ENCODE measurements at regions not wholly inside any gene's neighbourhood (a gene's known extent, or its start where the extent isn't known, plus 50 kb on each side); places are given as distances from the start of the nearest gene placed in this dataset.

- no peak overlapping the region for H3K4me3 Mint-ChIP-seq (ENCODE audit: unreplicated experiment)
- H3K36me3 Mint-ChIP-seq (ENCODE audit: low read depth): no peaks in the 10 kb centered on the region
- DNase-seq (ENCODE audit: low spot score): no peak
- no peaks in the 10 kb centered on the region for H3K4me1 Mint-ChIP-seq (ENCODE audit: low read depth)
- H3K27ac Mint-ChIP-seq (ENCODE audit: unreplicated experiment): no peak overlapping the region
- no peak for TF ChIP-seq CTCF (IDR thresholded peaks at IDR 0.05)
- H3K9me3 Mint-ChIP-seq (ENCODE audit: low read depth): no peaks in the 10 kb centered on the region
- H3K27me3 Mint-ChIP-seq (ENCODE audit: low read depth): peaks cover 5% of the 10 kb centered on the region
Measured at GRCh38 chr3:102687851-102688555, 253.2 kb downstream of the ZPLD1 start.

- H3K4me3 Mint-ChIP-seq (ENCODE audit: unreplicated experiment): no peak overlapping the region
- H3K36me3 Mint-ChIP-seq (ENCODE audit: low read depth): no peaks in the 10 kb centered on the region
Measured at GRCh38 chr3:102688556-102688930, 253.7 kb downstream of the ZPLD1 start.

GRCh38 chr3:102691507-102691906, 256.7 kb downstream of the ZPLD1 start:
- DNase-seq (ENCODE audit: low spot score): no peak

More at GRCh38 chr3:102688556-102688930, 253.7 kb downstream of the ZPLD1 start:
- H3K9me3 Mint-ChIP-seq (ENCODE audit: low read depth): no peaks in the 10 kb centered on the region
- no peak for TF ChIP-seq CTCF (IDR thresholded peaks at IDR 0.05)
- no peak overlapping the region for H3K27ac Mint-ChIP-seq (ENCODE audit: unreplicated experiment)
- no peaks in the 10 kb centered on the region for H3K4me1 Mint-ChIP-seq (ENCODE audit: low read depth)
- no peak for DNase-seq (ENCODE audit: low spot score)
- peaks cover 6% of the 10 kb centered on the region for H3K27me3 Mint-ChIP-seq (ENCODE audit: low read depth)

DNA sequence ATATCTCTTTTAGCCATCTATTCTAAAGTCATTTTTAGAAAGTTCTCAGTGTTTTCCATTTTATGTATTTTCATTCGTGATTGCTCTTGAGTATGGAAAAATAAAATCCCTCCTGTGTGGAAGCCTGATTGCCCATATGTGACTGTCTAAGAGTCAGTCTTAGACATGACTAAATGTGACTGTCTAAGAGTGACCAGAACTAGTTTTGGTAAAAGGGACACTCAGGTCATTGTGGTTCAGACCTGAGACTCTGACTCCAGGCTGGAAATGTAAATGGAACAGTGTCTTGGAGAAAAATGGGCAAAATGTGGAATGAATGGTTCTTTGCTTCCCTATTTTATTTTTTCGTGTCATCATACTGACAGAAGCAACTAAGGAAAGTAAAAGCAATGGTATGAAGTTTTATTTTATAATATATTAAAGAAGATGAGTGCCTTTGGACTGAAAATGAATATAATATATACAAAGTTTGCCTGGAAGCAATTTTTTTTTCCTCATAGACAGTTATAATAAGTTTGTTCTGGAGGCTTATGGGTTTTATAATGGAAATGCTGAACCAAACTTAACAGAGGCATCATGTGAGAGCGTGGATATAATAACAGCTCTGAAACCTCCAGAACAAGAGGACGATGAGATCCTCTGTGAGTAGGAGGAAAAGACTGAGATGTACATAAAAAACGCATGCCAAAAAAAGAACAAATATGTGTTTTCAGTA, 264.4 kb downstream of the ZPLD1 start:
- H3K36me3 Mint-ChIP-seq (ENCODE audit: low read depth): no peaks in the 10 kb centered on the region
- H3K4me1 Mint-ChIP-seq (ENCODE audit: low read depth): no peaks in the 10 kb centered on the region
- no peak for TF ChIP-seq CTCF (IDR thresholded peaks at IDR 0.05)
- no peak overlapping the region for H3K4me3 Mint-ChIP-seq (ENCODE audit: unreplicated experiment)
- peaks cover 8% of the 10 kb centered on the region for H3K27me3 Mint-ChIP-seq (ENCODE audit: low read depth)
- no peaks in the 10 kb centered on the region for H3K9me3 Mint-ChIP-seq (ENCODE audit: low read depth)
- no peak for DNase-seq (ENCODE audit: low spot score)
- H3K27ac Mint-ChIP-seq (ENCODE audit: unreplicated experiment): no peak overlapping the region

More at GRCh38 chr3:102691507-102691906, 256.7 kb downstream of the ZPLD1 start:
- H3K36me3 Mint-ChIP-seq (ENCODE audit: low read depth): no peaks in the 10 kb centered on the region
- no peaks in the 10 kb centered on the region for H3K9me3 Mint-ChIP-seq (ENCODE audit: low read depth)
- TF ChIP-seq CTCF (IDR thresholded peaks at IDR 0.05): no peak
- H3K27me3 Mint-ChIP-seq (ENCODE audit: low read depth): peaks cover 5% of the 10 kb centered on the region
- no peaks in the 10 kb centered on the region for H3K4me1 Mint-ChIP-seq (ENCODE audit: low read depth)
- H3K27ac Mint-ChIP-seq (ENCODE audit: unreplicated experiment): no peak overlapping the region
- H3K4me3 Mint-ChIP-seq (ENCODE audit: unreplicated experiment): no peak overlapping the region

- Mint-ChIP-seq H3K9me3 (ENCODE audit: low read depth) (no peaks in the 10 kb centered on the region), H3K36me3 (ENCODE audit: low read depth) (no peaks in the 10 kb centered on the region), H3K27ac (ENCODE audit: unreplicated experiment) (no peak overlapping the region), H3K4me1 (ENCODE audit: low read depth) (no peaks in the 10 kb centered on the region), H3K27me3 (ENCODE audit: low read depth) (peaks cover 7% of the 10 kb centered on the region), H3K4me3 (ENCODE audit: unreplicated experiment) (no peak overlapping the region)
- DNase-seq (ENCODE audit: low spot score): no peak
- TF ChIP-seq CTCF (IDR thresholded peaks at IDR 0.05): no peak
Measured at GRCh38 chr3:102699819-102700140, 265.0 kb downstream of the ZPLD1 start.
